ENCODE measurements at regions not wholly inside any gene's neighbourhood (a gene's known extent, or its start where the extent isn't known, plus 50 kb on each side); places are given as distances from the start of the nearest gene placed in this dataset.
"Not testable (repeated sequence)": the region's sequence is repeated elsewhere in the genome, so short reads cannot be mapped to it uniquely, and the experiment has no call there.

GRCh38 chr10:123245264-123245663 is 91.1 kb downstream of the BUB3 start:
- 95 to 96% methylated on average over 6 to 9 of the region's 9 CpGs for WGBS, 2 experiments (ENCODE audit: insufficient coverage in 2 of 2)
- H3K36me3 ChIP-seq (ENCODE audit: control insufficient read depth, insufficient read depth, low read length), result no peaks in the 10 kb centered on the region
- no peaks in the 10 kb centered on the region for H3K4me1 ChIP-seq (ENCODE audit: control insufficient read depth, insufficient read depth, low read length, poor library complexity, severe bottlenecking)
- no peak overlapping the region for H3K4me3 ChIP-seq (ENCODE audit: extremely low read depth, insufficient read depth, low read length, poor library complexity, severe bottlenecking)
- H3K27ac ChIP-seq (ENCODE audit: low read depth, low read length, severe bottlenecking), result no peak overlapping the region
- no peaks in the 10 kb centered on the region for H3K9me3 ChIP-seq (ENCODE audit: control insufficient read depth, low read length)

GRCh38 chr10:123249894-123250293 is 95.7 kb downstream of the BUB3 start:
- Histone ChIP-seq H3K36me3 (ENCODE audit: control insufficient read depth, insufficient read depth, low read length) (no peaks in the 10 kb centered on the region), H3K4me3 (ENCODE audit: extremely low read depth, insufficient read depth, low read length, poor library complexity, severe bottlenecking) (no peak overlapping the region), H3K4me1 (ENCODE audit: control insufficient read depth, insufficient read depth, low read length, poor library complexity, severe bottlenecking) (no peaks in the 10 kb centered on the region), H3K9me3 (ENCODE audit: control insufficient read depth, low read length) (peaks cover 3% of the 10 kb centered on the region), H3K27ac (ENCODE audit: low read depth, low read length, severe bottlenecking) (no peak overlapping the region)
- no CpG with 5 or more reads among the region's 1 CpG for WGBS, 2 experiments (ENCODE audit: insufficient coverage in 2 of 2)

GRCh38 chr10:123250640-123251039 is 96.4 kb downstream of the BUB3 start:
- 80% methylated on average over 3 of the region's 4 CpGs; no CpG with 5 or more reads in 1 of the 2 experiments for WGBS, 2 experiments (ENCODE audit: insufficient coverage in 2 of 2)
- peaks cover 5% of the 10 kb centered on the region for H3K9me3 ChIP-seq (ENCODE audit: control insufficient read depth, low read length)
- no peaks in the 10 kb centered on the region for H3K4me1 ChIP-seq (ENCODE audit: control insufficient read depth, insufficient read depth, low read length, poor library complexity, severe bottlenecking)
- H3K27ac ChIP-seq (ENCODE audit: low read depth, low read length, severe bottlenecking), result no peak overlapping the region
- no peak overlapping the region for H3K4me3 ChIP-seq (ENCODE audit: extremely low read depth, insufficient read depth, low read length, poor library complexity, severe bottlenecking)
- H3K36me3 ChIP-seq (ENCODE audit: control insufficient read depth, insufficient read depth, low read length), result no peaks in the 10 kb centered on the region

GRCh38 chr10:123252779-123253178 is 98.6 kb downstream of the BUB3 start:
- no peaks in the 10 kb centered on the region for H3K36me3 ChIP-seq (ENCODE audit: control insufficient read depth, insufficient read depth, low read length)
- no peak overlapping the region for H3K27ac ChIP-seq (ENCODE audit: low read depth, low read length, severe bottlenecking)
- no peaks in the 10 kb centered on the region for H3K4me1 ChIP-seq (ENCODE audit: control insufficient read depth, insufficient read depth, low read length, poor library complexity, severe bottlenecking)
- H3K9me3 ChIP-seq (ENCODE audit: control insufficient read depth, low read length), result peaks cover 5% of the 10 kb centered on the region
- WGBS, 2 experiments (ENCODE audit: insufficient coverage in 2 of 2), result no CpG with 5 or more reads among the region's 4 CpGs
- no peak overlapping the region for H3K4me3 ChIP-seq (ENCODE audit: extremely low read depth, insufficient read depth, low read length, poor library complexity, severe bottlenecking)

GRCh38 chr10:123254343-123254742 is 100.1 kb downstream of the BUB3 start:
- H3K9me3 ChIP-seq (ENCODE audit: control insufficient read depth, low read length); H3K36me3 ChIP-seq (ENCODE audit: control insufficient read depth, insufficient read depth, low read length); H3K27ac ChIP-seq (ENCODE audit: low read depth, low read length, severe bottlenecking); H3K4me3 ChIP-seq (ENCODE audit: extremely low read depth, insufficient read depth, low read length, poor library complexity, severe bottlenecking); H3K4me1 ChIP-seq (ENCODE audit: control insufficient read depth, insufficient read depth, low read length, poor library complexity, severe bottlenecking): not testable (repeated sequence)
- 88 to 91% methylated on average over 4 to 5 of the region's 5 CpGs for WGBS, 2 experiments (ENCODE audit: insufficient coverage in 2 of 2)

GRCh38 chr10:123257904-123258456 is 103.8 kb downstream of the BUB3 start:
- Histone ChIP-seq H3K27ac (ENCODE audit: low read depth, low read length, severe bottlenecking) (no peak overlapping the region), H3K36me3 (ENCODE audit: control insufficient read depth, insufficient read depth, low read length) (no peaks in the 10 kb centered on the region), H3K4me3 (ENCODE audit: extremely low read depth, insufficient read depth, low read length, poor library complexity, severe bottlenecking) (no peak overlapping the region), H3K9me3 (ENCODE audit: control insufficient read depth, low read length) (peaks cover 5% of the 10 kb centered on the region), H3K4me1 (ENCODE audit: control insufficient read depth, insufficient read depth, low read length, poor library complexity, severe bottlenecking) (no peaks in the 10 kb centered on the region)
- 86 to 97% methylated on average over 7 of the region's 13 CpGs for WGBS, 2 experiments (ENCODE audit: insufficient coverage in 2 of 2)

GRCh38 chr10:123259081-123259480 is 104.9 kb downstream of the BUB3 start:
- Histone ChIP-seq H3K27ac (ENCODE audit: low read depth, low read length, severe bottlenecking) (no peak overlapping the region), H3K4me3 (ENCODE audit: extremely low read depth, insufficient read depth, low read length, poor library complexity, severe bottlenecking) (no peak overlapping the region)
- WGBS, 2 experiments (ENCODE audit: insufficient coverage in 2 of 2), result 80 to 100% methylated on average over 1 of the region's 2 CpGs

GRCh38 chr10:123259791-123260190 is 105.6 kb downstream of the BUB3 start:
- H3K4me3 ChIP-seq (ENCODE audit: extremely low read depth, insufficient read depth, low read length, poor library complexity, severe bottlenecking), result no peak overlapping the region
- WGBS, 2 experiments (ENCODE audit: insufficient coverage in 2 of 2), result 94 to 95% methylated on average over 5 to 6 of the region's 11 CpGs

More at GRCh38 chr10:123259081-123259480, 104.9 kb downstream of the BUB3 start:
- Histone ChIP-seq H3K4me1 (ENCODE audit: control insufficient read depth, insufficient read depth, low read length, poor library complexity, severe bottlenecking) (no peaks in the 10 kb centered on the region), H3K9me3 (ENCODE audit: control insufficient read depth, low read length) (peaks cover 5% of the 10 kb centered on the region), H3K36me3 (ENCODE audit: control insufficient read depth, insufficient read depth, low read length) (no peaks in the 10 kb centered on the region)

GRCh38 chr10:123262456-123262855 is 108.3 kb downstream of the BUB3 start:
- 85 to 94% methylated on average over 5 to 7 of the region's 9 CpGs for WGBS, 2 experiments (ENCODE audit: insufficient coverage in 2 of 2)
- Histone ChIP-seq H3K4me3 (ENCODE audit: extremely low read depth, insufficient read depth, low read length, poor library complexity, severe bottlenecking) (no peak overlapping the region), H3K36me3 (ENCODE audit: control insufficient read depth, insufficient read depth, low read length) (no peaks in the 10 kb centered on the region), H3K9me3 (ENCODE audit: control insufficient read depth, low read length) (no peaks in the 10 kb centered on the region), H3K4me1 (ENCODE audit: control insufficient read depth, insufficient read depth, low read length, poor library complexity, severe bottlenecking) (no peaks in the 10 kb centered on the region), H3K27ac (ENCODE audit: low read depth, low read length, severe bottlenecking) (no peak overlapping the region)

More at GRCh38 chr10:123259791-123260190, 105.6 kb downstream of the BUB3 start:
- H3K36me3 ChIP-seq (ENCODE audit: control insufficient read depth, insufficient read depth, low read length), result no peaks in the 10 kb centered on the region
- H3K4me1 ChIP-seq (ENCODE audit: control insufficient read depth, insufficient read depth, low read length, poor library complexity, severe bottlenecking), result no peaks in the 10 kb centered on the region
- H3K27ac ChIP-seq (ENCODE audit: low read depth, low read length, severe bottlenecking), result no peak overlapping the region
- H3K9me3 ChIP-seq (ENCODE audit: control insufficient read depth, low read length), result peaks cover 3% of the 10 kb centered on the region

- Histone ChIP-seq H3K9me3 (ENCODE audit: control insufficient read depth, low read length) (no peaks in the 10 kb centered on the region), H3K4me3 (ENCODE audit: extremely low read depth, insufficient read depth, low read length, poor library complexity, severe bottlenecking) (no peak overlapping the region), H3K36me3 (ENCODE audit: control insufficient read depth, insufficient read depth, low read length) (no peaks in the 10 kb centered on the region), H3K4me1 (ENCODE audit: control insufficient read depth, insufficient read depth, low read length, poor library complexity, severe bottlenecking) (no peaks in the 10 kb centered on the region), H3K27ac (ENCODE audit: low read depth, low read length, severe bottlenecking) (no peak overlapping the region)
- 83% methylated on average over 1 of the region's 1 CpG; no CpG with 5 or more reads in 1 of the 2 experiments for WGBS, 2 experiments (ENCODE audit: insufficient coverage in 2 of 2)
Observed at GRCh38 chr10:123266971-123267370, 112.8 kb downstream of the BUB3 start.

GRCh38 chr10:123269017-123269552 is 114.9 kb downstream of the BUB3 start:
- H3K36me3 ChIP-seq (ENCODE audit: control insufficient read depth, insufficient read depth, low read length), result no peaks in the 10 kb centered on the region
- no peak overlapping the region for H3K4me3 ChIP-seq (ENCODE audit: extremely low read depth, insufficient read depth, low read length, poor library complexity, severe bottlenecking)
- H3K27ac ChIP-seq (ENCODE audit: low read depth, low read length, severe bottlenecking), result no peak overlapping the region
- no peaks in the 10 kb centered on the region for H3K4me1 ChIP-seq (ENCODE audit: control insufficient read depth, insufficient read depth, low read length, poor library complexity, severe bottlenecking)
- 88 to 98% methylated on average over 6 to 8 of the region's 9 CpGs for WGBS, 2 experiments (ENCODE audit: insufficient coverage in 2 of 2)
- H3K9me3 ChIP-seq (ENCODE audit: control insufficient read depth, low read length), result no peaks in the 10 kb centered on the region

Data from mesodermal cell (in vitro differentiated cells).